ENCODE measurements at regions not wholly inside any gene's neighbourhood (a gene's known extent, or its start where the extent isn't known, plus 50 kb on each side); places are given as distances from the start of the nearest gene placed in this dataset.

- TF ChIP-seq CTCF (IDR thresholded peaks at IDR 0.05; ENCODE audit: insufficient read depth, missing control alignments), result no peak
- FAIRE-seq (no peak), DNase-seq (ENCODE audit: insufficient read length, low spot score) (no peak)
Observed at GRCh38 chr15:45884289-45884688, 249.5 kb downstream of the SQOR start.

GRCh38 chr15:45884755-45885445, 250.1 kb downstream of the SQOR start:
- TF ChIP-seq CTCF (IDR thresholded peaks at IDR 0.05; ENCODE audit: insufficient read depth, missing control alignments), result no peak
- no peak for DNase-seq (ENCODE audit: insufficient read length, low spot score)
- no peak for FAIRE-seq

DNA sequence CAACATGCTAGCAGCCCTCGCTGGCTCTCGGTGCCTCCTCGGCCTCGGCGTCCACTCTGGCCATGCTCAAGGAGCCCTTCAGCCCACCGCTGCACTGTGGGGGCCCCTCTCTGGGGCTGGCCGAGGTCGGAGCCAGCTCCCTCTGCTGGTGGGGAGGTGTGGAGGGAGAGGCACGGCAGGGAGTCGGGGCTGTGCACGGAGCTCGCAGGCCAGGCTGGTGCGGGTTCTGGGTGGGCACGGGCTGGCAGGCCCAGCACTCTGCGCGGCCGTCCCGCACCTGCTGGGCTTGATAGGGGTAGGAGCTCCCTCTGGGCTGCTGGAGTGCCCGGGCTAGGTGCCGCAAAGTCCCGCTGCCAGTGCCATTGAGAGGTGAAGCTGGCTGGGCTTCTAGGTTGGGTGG, 251.0 kb downstream of the SQOR start:
- no peak for DNase-seq (ENCODE audit: insufficient read length, low spot score)
- no peak for TF ChIP-seq CTCF (IDR thresholded peaks at IDR 0.05; ENCODE audit: insufficient read depth, missing control alignments)
- no peak for FAIRE-seq

DNA sequence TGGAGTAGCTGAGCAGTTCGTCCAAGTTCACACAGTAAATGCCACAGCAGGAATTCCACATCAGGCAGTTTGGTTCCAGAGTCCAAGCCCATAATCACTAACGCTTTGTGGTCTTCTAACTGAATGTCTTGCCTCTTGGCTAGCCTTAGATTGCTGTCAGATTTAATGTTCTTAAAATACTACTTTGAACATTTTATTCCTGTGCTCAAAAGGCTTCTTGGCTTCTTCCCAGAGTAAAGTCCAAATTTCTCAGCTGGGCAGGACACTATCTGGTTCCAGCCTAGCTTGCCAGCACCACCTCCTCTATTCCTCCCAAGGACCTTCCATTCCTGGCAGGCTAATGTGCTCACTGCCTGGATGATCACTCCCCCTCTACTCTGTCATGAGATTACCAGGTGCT, 256.9 kb downstream of the SQOR start:
- TF ChIP-seq CTCF (IDR thresholded peaks at IDR 0.05; ENCODE audit: insufficient read depth, missing control alignments), result no peak
- DNase-seq (ENCODE audit: insufficient read length, low spot score), result no peak
- no peak for FAIRE-seq

DNA sequence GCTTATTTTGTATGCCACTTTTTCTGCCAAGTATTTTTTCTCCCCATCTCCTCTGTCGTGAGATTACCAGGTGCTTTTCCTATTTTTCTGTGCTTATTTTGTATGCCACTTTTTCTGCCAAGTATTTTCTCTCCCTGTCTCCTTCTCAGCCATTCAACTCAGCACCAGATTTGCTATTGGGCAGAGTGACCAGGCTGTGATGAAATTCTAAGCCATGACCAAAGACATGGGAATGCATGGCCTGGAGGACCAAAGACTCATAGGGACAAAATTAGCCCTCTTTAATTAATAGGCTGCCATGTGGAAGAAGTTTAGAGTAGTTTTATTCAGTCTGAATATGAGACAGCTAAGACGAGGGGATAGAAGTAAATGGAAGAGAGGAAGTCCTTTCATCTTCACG, 257.4 kb downstream of the SQOR start:
- FAIRE-seq (no peak), DNase-seq (ENCODE audit: insufficient read length, low spot score) (no peak)
- TF ChIP-seq CTCF (IDR thresholded peaks at IDR 0.05; ENCODE audit: insufficient read depth, missing control alignments), result no peak

DNA sequence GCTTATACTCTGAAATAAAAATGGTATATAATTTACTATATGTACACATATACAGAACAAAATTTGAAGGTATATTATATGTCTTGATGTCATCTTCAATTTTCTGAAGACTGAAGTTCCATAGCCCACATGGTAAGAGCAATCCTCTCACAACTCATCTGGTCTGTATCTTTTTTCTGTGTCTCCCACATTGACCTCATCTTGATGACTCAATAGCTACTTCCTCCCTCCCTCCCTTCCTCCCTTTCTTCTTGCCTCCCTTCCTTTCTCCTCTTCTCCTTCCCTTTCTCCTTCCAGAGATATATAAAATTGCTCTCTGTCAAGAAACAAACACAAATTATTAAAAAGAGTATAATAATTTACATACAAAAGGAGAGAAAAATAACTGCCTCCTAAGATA, 268.5 kb downstream of the SQOR start:
- no peak for DNase-seq (ENCODE audit: insufficient read length, low spot score)
- no peak for TF ChIP-seq CTCF (IDR thresholded peaks at IDR 0.05; ENCODE audit: insufficient read depth, missing control alignments)
- no peak for FAIRE-seq

GRCh38 chr15:45904019-45904418, 269.2 kb downstream of the SQOR start:
- no peak for TF ChIP-seq CTCF (IDR thresholded peaks at IDR 0.05; ENCODE audit: insufficient read depth, missing control alignments)
- no peak for FAIRE-seq
- no peak for DNase-seq (ENCODE audit: insufficient read length, low spot score)

Measured in D721Med (cell line).